OCI-LY7 (cell line): ENCODE measurements at regions not wholly inside any gene's neighbourhood (a gene's known extent, or its start where the extent isn't known, plus 50 kb on each side); places are given as distances from the start of the nearest gene placed in this dataset.
"Not testable (repeated sequence)": the region's sequence is repeated elsewhere in the genome, so short reads cannot be mapped to it uniquely, and the experiment has no call there.

Source experiments
- BruUV-seq: library from RNA; stranded (reverse); fragments of 400-500 nt; replicated peaks from 2 replicates; lab custom pipeline; 2021; lab: Mats Ljungman, UMichigan
- CTCF ChIA-PET: fragments of 300-600 bp; sonication (Branson Sonifier 250); formaldehyde crosslinking; loops from one replicate; lab custom pipeline; 2022; ENCODE audit warnings: antibody characterized with exemption; ENCODE audit not compliant: unreplicated experiment; lab: Charles Lee
- POLR2A ChIA-PET: fragments of 300-600 bp; sonication (Branson Sonifier 250); formaldehyde crosslinking; loops from one replicate; lab custom pipeline; 2022; ENCODE audit warnings: antibody characterized with exemption; lab: Charles Lee
- DNase-seq: peaks from one replicate; pipeline ENCODE4 v3.0.0-alpha.2; 2015; ENCODE audit warnings: low spot score
- H2AFZ ChIP-seq: fragments of 200-600 bp; sonication (generic), shearing (Covaris generic); 2 replicates; pipeline ENCODE4 v1.6.1; 2014; ENCODE audit warnings: mild to moderate bottlenecking, antibody characterized with exemption, low read length, moderate library complexity
- H3K27ac ChIP-seq: fragments of 200-600 bp; sonication (generic); 2 replicates; pipeline ENCODE4 v1.5.1; 2014; ENCODE audit warnings: mixed run types, low read depth, mild to moderate bottlenecking, moderate library complexity, low read length, inconsistent platforms; ENCODE audit not compliant: poor library complexity, severe bottlenecking
- H3K36me3 ChIP-seq: fragments of 200-600 bp; sonication (generic); 2 replicates; pipeline ENCODE4 v1.6.1; 2014; ENCODE audit warnings: mild to moderate bottlenecking, antibody characterized with exemption, low read length, moderate library complexity, mixed read lengths; ENCODE audit not compliant: insufficient read depth
- H3K4me1 ChIP-seq: fragments of 200-600 bp; sonication (generic); 2 replicates; pipeline ENCODE4 v1.5.1; 2014; ENCODE audit warnings: mild to moderate bottlenecking, low read length; ENCODE audit not compliant: insufficient read depth, poor library complexity, severe bottlenecking
- H3K4me2 ChIP-seq: fragments of 200-600 bp; sonication (generic); 2 replicates; pipeline ENCODE4 v1.6.1; 2014; ENCODE audit warnings: mild to moderate bottlenecking, low read length
- H3K4me3 ChIP-seq: fragments of 200-600 bp; sonication (generic); 2 replicates; pipeline ENCODE4 v1.5.1; 2014; ENCODE audit warnings: mild to moderate bottlenecking, low read depth, low read length; ENCODE audit not compliant: poor library complexity, severe bottlenecking
- H3K79me2 ChIP-seq: fragments of 200-600 bp; sonication (generic); 2 replicates; pipeline ENCODE4 v1.6.1; 2016; ENCODE audit warnings: low read depth, mild to moderate bottlenecking, low read length, moderate library complexity, mixed read lengths; ENCODE audit not compliant: insufficient read depth
- H3K9me2 ChIP-seq: fragments of 200-600 bp; sonication (generic); 2 replicates; pipeline ENCODE4 v1.6.1; 2016; ENCODE audit warnings: mild to moderate bottlenecking, low read length, mixed read lengths; ENCODE audit not compliant: insufficient read depth
- H3K9me3 ChIP-seq: fragments of 200-600 bp; sonication (generic); 2 replicates; pipeline ENCODE4 v1.6.1; 2014; ENCODE audit warnings: mild to moderate bottlenecking, mixed run types, low read length, mixed read lengths
- H4K20me1 ChIP-seq: fragments of 200-600 bp; sonication (generic); 2 replicates; pipeline ENCODE4 v1.6.1; 2014; ENCODE audit warnings: mild to moderate bottlenecking, antibody characterized with exemption, low read length, moderate library complexity, mixed read lengths; ENCODE audit not compliant: insufficient read depth
- EZH2phosphoT487 ChIP-seq: fragments of 200-600 bp; sonication (generic); IDR thresholded peaks from 2 replicates; pipeline ENCODE4 v1.6.1; 2018; ENCODE audit warnings: low read depth, borderline replicate concordance, mild to moderate bottlenecking, mixed run types, antibody characterized with exemption, low read length, moderate library complexity, mixed read lengths
- intact Hi-C: fragments of 100-400 bp; cut with micrococcal nuclease; formaldehyde crosslinking; loops from one replicate; pipeline ENCODE4 v1.10.0; 2022; ENCODE audit not compliant: unreplicated experiment
- TF ChIP-seq, protein P1 (sequence below): fragments of 200-600 bp; sonication (generic); conservative IDR thresholded peaks from 2 replicates; pipeline ENCODE4 v1.5.1; 2014; ENCODE audit warnings: mild to moderate bottlenecking, antibody characterized with exemption, low read length, moderate library complexity, mixed read lengths

DNA sequence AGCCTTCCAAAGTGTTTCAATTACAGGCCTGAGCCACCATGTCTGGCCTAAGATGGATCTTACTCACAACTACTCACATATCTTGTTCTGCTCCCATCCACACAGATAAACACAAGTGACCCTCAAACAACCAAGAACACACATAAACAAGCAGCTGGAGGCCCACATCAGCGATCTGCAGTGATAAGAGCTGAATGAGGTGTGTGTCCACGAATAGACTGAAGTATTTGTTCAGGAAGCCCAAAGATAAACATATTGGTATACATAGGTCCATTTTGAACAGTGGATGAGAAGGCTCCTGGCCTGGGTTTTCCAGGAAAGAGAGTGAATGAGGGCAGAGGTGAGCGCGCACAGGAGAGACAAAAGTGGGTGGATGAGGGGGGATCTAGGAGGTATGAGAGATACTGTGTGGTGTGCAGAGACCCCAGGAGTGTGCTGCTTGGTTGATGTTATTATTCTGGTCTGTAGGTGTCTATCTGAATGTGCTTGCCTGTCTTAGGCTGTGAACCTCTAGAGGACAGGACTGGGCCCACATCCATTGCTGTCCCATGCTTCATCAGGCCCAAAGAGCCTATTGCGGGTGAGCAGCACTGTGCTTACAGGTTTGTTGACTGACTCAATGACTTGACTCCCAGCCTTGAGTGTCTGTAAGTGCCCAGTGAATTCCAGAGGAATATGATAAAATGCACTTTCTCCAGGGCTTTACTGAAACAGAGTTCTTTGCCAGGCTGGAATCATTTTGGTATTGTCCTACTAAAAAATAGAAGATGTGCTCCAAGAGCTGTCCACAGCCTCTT, 79.9 kb upstream of the ATP1A1 start:
- peaks cover under 1% of the 10 kb centered on the region; the same call in 1 of the 2 replicates for H3K9me3 ChIP-seq
- BruUV-seq = no TSS peak
- H3K4me3 ChIP-seq = no peak overlapping the region
- intact Hi-C loops = no loop called here
- H3K27ac ChIP-seq = no peak overlapping the region
- no peaks in the 10 kb centered on the region for H3K9me2 ChIP-seq
- TF ChIP-seq, protein P1, sequence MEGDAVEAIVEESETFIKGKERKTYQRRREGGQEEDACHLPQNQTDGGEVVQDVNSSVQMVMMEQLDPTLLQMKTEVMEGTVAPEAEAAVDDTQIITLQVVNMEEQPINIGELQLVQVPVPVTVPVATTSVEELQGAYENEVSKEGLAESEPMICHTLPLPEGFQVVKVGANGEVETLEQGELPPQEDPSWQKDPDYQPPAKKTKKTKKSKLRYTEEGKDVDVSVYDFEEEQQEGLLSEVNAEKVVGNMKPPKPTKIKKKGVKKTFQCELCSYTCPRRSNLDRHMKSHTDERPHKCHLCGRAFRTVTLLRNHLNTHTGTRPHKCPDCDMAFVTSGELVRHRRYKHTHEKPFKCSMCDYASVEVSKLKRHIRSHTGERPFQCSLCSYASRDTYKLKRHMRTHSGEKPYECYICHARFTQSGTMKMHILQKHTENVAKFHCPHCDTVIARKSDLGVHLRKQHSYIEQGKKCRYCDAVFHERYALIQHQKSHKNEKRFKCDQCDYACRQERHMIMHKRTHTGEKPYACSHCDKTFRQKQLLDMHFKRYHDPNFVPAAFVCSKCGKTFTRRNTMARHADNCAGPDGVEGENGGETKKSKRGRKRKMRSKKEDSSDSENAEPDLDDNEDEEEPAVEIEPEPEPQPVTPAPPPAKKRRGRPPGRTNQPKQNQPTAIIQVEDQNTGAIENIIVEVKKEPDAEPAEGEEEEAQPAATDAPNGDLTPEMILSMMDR = no peak
- TF ChIP-seq EZH2phosphoT487 = no peak
- DNase-seq = no peak
- no peaks in the 10 kb centered on the region for H3K79me2 ChIP-seq
- no peak overlapping the region for H3K4me2 ChIP-seq
- ChIA-PET POLR2A (no interaction called here), CTCF (no interaction called here)
- H3K4me1 ChIP-seq = peaks cover 13% of the 10 kb centered on the region
- no peak overlapping the region for H2AFZ ChIP-seq
- H3K36me3 ChIP-seq = no peaks in the 10 kb centered on the region
- H4K20me1 ChIP-seq = no peaks in the 10 kb centered on the region

DNA sequence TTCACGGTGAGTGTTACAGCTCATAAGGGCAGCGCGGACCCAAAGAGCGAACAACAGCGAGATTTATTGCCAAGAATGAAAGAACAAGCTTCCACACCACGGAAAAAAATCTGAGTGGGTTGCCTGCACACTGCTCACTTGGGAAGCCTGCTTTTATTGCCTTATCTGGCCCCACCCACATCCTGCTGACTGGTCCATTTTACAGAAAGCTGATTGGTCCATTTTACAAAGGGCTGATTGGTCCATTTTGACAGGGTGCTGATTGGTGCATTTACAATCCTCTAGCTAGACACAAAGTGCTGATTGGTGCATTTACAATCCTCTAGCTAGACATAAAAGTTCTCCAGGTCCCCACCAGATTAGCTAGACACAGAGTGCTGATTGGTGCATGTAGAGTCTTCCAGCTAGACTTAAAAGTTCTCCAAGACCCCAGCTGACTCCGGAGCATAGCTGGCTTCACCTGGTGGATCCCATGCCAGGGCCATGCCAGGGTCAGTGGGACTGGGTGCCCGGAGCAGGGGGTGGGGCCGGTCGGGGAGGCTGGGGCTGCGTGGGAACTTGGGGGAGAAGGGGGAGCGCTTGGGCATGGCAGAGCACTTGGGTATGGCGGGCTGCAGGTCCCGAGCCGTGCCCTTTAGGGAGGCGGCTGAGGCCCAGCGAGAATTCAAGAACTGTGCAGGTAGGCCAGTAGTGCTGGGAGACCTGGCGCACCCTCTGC, 75.4 kb upstream of the ATP1A1 start:
- H3K4me1 ChIP-seq = no peaks in the 10 kb centered on the region
- no peak overlapping the region for H3K27ac ChIP-seq
- POLR2A ChIA-PET = interaction anchor here (0.6 kb wide), 1 partner anchor 69 kb away, joined by 3 read pairs; no protein-coding TSS in a partner anchor
- TF ChIP-seq, protein P1 = no peak
- no peaks in the 10 kb centered on the region; the same call in 1 of the 2 replicates for H3K36me3 ChIP-seq
- H3K79me2 ChIP-seq = no peaks in the 10 kb centered on the region
- BruUV-seq = no TSS peak
- no peak overlapping the region for H3K4me3 ChIP-seq
- no peak for DNase-seq
- no peak overlapping the region for H2AFZ ChIP-seq
- H3K9me3 ChIP-seq = peaks cover 14% of the 10 kb centered on the region; the same call in 1 of the 2 replicates
- no peaks in the 10 kb centered on the region for H3K9me2 ChIP-seq
- no peak overlapping the region for H3K4me2 ChIP-seq
- CTCF ChIA-PET = no interaction called here
- no peaks in the 10 kb centered on the region for H4K20me1 ChIP-seq
- intact Hi-C loops = no loop called here

DNA sequence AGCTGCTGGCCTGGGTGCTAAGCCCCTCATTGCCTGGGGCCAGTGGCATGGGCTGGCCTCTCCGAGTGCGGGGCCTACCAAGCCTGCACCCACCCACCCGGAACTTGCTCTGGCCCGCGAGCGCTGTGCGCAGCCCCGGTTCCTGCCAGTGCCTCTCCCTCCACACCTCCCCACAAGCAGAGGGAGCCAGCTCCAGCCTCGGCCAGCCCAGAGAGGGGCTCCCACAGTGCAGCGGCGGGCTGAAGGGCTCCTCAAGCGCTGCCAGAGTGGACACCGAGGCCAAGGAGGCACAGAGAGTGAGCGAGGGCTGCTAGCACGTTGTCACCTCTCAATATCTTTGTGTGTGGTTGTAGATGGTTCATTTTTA, 74.8 kb upstream of the ATP1A1 start:
- H3K27ac ChIP-seq, H3K4me3 ChIP-seq, BruUV-seq, POLR2A ChIA-PET, H3K36me3 ChIP-seq, H3K4me2 ChIP-seq, H3K4me1 ChIP-seq, H3K9me2 ChIP-seq, CTCF ChIA-PET, H4K20me1 ChIP-seq, H2AFZ ChIP-seq, H3K79me2 ChIP-seq, DNase-seq, intact Hi-C loops: not testable (repeated sequence)
- peaks cover 14% of the 10 kb centered on the region; the same call in 1 of the 2 replicates for H3K9me3 ChIP-seq
